Spleen (tissue), 11 donors: ENCODE measurements at regions not wholly inside any gene's neighbourhood (a gene's known extent, or its start where the extent isn't known, plus 50 kb on each side); places are given as distances from the start of the nearest gene placed in this dataset.

ENCODE experiments used
- DNase-seq: peaks from one replicate; pipeline ENCODE4 v3.0.0-alpha.2; 2020
- H3K27ac ChIP-seq, 8 donors: fragments of 200-600 bp; sonication (generic) in 7 of 8; 1 replicate in 4 of 8; 2 replicates in 4 of 8; pipeline versions ENCODE4 v1.5.0 to v1.8.0; 2016 to 2021; ENCODE audit warnings: inconsistent platforms in 4 of 8, mild to moderate bottlenecking in 4 of 8, moderate library complexity in 1 of 8
- H3K27me3 ChIP-seq, 7 donors: fragments of 200-600 bp; sonication (generic) in 6 of 7; replicated peaks in 1 of 7; 1 replicate in 4 of 7; 2 replicates in 3 of 7; pipeline versions ENCODE4 v1.5.0 to v1.8.0; 2016 to 2021; ENCODE audit warnings: inconsistent platforms in 3 of 7, mild to moderate bottlenecking in 1 of 7
- H3K36me3 ChIP-seq, 6 donors: fragments of 200-600 bp; sonication (generic) in 5 of 6; 1 replicate in 4 of 6; 2 replicates in 2 of 6; pipeline versions ENCODE4 v1.5.0 to v1.8.0; 2016 to 2021; ENCODE audit warnings: inconsistent platforms in 2 of 6
- H3K4me1 ChIP-seq, 6 donors: fragments of 200-600 bp; sonication (generic) in 5 of 6; 1 replicate in 3 of 6; 2 replicates in 3 of 6; pipeline versions ENCODE4 v1.5.0 to v1.8.0; 2016 to 2021; ENCODE audit warnings: inconsistent platforms in 3 of 6
- H3K4me3 ChIP-seq, 8 donors: fragments of 200-600 bp; sonication (generic) in 7 of 8; 1 replicate in 4 of 8; 2 replicates in 4 of 8; pipeline versions ENCODE4 v1.5.0 to v1.8.0; 2016 to 2021; ENCODE audit warnings: inconsistent platforms in 4 of 8, mild to moderate bottlenecking in 4 of 8, moderate library complexity in 2 of 8
- H3K9me3 ChIP-seq, 8 donors: fragments of 200-600 bp; sonication (generic) in 7 of 8; 1 replicate in 4 of 8; 2 replicates in 4 of 8; pipeline versions ENCODE4 v1.5.0 to v1.8.0; 2016 to 2021; ENCODE audit warnings: inconsistent platforms in 4 of 8
- CTCF ChIP-seq, 11 experiments: fragments of 200-600 bp in 7 of 11; fragments of 450-650 bp in 4 of 11; sonication (generic) in 4 of 11; IDR thresholded peaks in 8 of 11; conservative IDR thresholded peaks in 3 of 11; 1 replicate in 7 of 11; 2 replicates in 4 of 11; pipeline versions ENCODE4 v1.4.0 to v1.8.0; 2016 to 2021; ENCODE audit warnings: antibody characterized with exemption in 11 of 11, inconsistent platforms in 4 of 11, mild to moderate bottlenecking in 1 of 11
- POLR2A ChIP-seq, 3 donors: fragments of 450-650 bp; IDR thresholded peaks; one replicate each; pipeline ENCODE4 v1.5.1; 2017; ENCODE audit warnings: antibody characterized with exemption in 3 of 3, mild to moderate bottlenecking in 1 of 3
- POLR2AphosphoS5 ChIP-seq, 3 donors: sonication (generic); formaldehyde crosslinking; IDR thresholded peaks; one replicate each; pipeline ENCODE4 v1.5.1; 2017; ENCODE audit warnings: antibody characterized with exemption in 3 of 3
- WGBS, 5 donors: extraction: QIAGEN DNeasy Blood & Tissue Kit in 3 of 5; methylation state at CpG; one replicate each; pipeline versions ENCODE4 v1.1.5 to v1.1.7; 2013 to 2018; 5-methylcytosine and 5-hydroxymethylcytosine counted together
- intact Hi-C: fragments of 100-400 bp; cut with DNase I; formaldehyde crosslinking; loops from one replicate; pipeline ENCODE4 v1.15.0; 2023; ENCODE audit warnings: low total_unique reads
- donor health status: healthy with polysubstance abuse.
- donor health status: DM: no; HTN: no; CAD: no; lungs with moderate emphysema.
- donor health status: DM: no; HTN: no; CAD: no.
- donor health status: Bipolar disorder and iron deficiency.
- donor health status: healthy.
- donor health status: DM: no; HTN: no; CAD: no.
- donor health status: DM: yes; HTN: yes; CAD: no.

- intact Hi-C loops = no loop called here
- H3K9me3 ChIP-seq = no peaks in the 10 kb centered on the region
- no peak for TF ChIP-seq POLR2A (IDR thresholded peaks at IDR 0.05)
- TF ChIP-seq CTCF (IDR thresholded peaks at IDR 0.05 in 8 of 11, conservative IDR thresholded peaks at IDR 0.05 in 3 of 11) = no peak
- peak overlapping the region in 1 of 8 donors; percentile 26 for H3K27ac ChIP-seq
- no peak overlapping the region for H3K4me3 ChIP-seq
- H3K4me1 ChIP-seq = peaks cover 2 to 63% (median 20%) of the 10 kb centered on the region in 6 donors
- WGBS, 5 donors = 87 to 92% (median 90%) methylated on average over 7 of the region's 7 CpGs
- no peaks in the 10 kb centered on the region for H3K27me3 ChIP-seq
- DNase-seq = no peak
- peaks cover 0 to 18% (median 8%) of the 10 kb centered on the region in 6 donors for H3K36me3 ChIP-seq
Measured at GRCh38 chr6:150729188-150729748, 129.6 kb downstream of the PLEKHG1 start.

- 82 to 91% (median 85%) methylated on average over 7 of the region's 7 CpGs for WGBS, 5 donors
Measured at GRCh38 chr6:150730801-150731457, 131.2 kb downstream of the PLEKHG1 start.

GRCh38 chr6:150732765-150733539 lies 132.6 kb upstream of the MTHFD1L start:
- Histone ChIP-seq H3K27me3 (no peaks in the 10 kb centered on the region), H3K9me3 (no peaks in the 10 kb centered on the region), H3K4me3 (no peak overlapping the region), H3K36me3 (peaks cover 0 to 54% (median 16%) of the 10 kb centered on the region in 6 donors), H3K27ac (peak overlapping the region in 1 of 8 donors; percentile 8), H3K4me1 (peaks cover 0 to 55% (median 20%) of the 10 kb centered on the region in 6 donors)
- TF ChIP-seq POLR2AphosphoS5 (IDR thresholded peaks at IDR 0.05) = no peak
- no peak for TF ChIP-seq POLR2A (IDR thresholded peaks at IDR 0.05)
- TF ChIP-seq CTCF (IDR thresholded peaks at IDR 0.05 in 8 of 11, conservative IDR thresholded peaks at IDR 0.05 in 3 of 11) = no peak
- whole genome bisulfite sequencing, 5 donors = 76 to 81% (median 77%) methylated on average over 12 of the region's 12 CpGs
- no peak for DNase-seq
- intact Hi-C loops = no loop called here

More at GRCh38 chr6:150730801-150731457, 131.2 kb downstream of the PLEKHG1 start:
- H3K9me3 ChIP-seq = no peaks in the 10 kb centered on the region
- H3K27me3 ChIP-seq = no peaks in the 10 kb centered on the region
- H3K4me1 ChIP-seq = peaks cover 0 to 60% (median 20%) of the 10 kb centered on the region in 6 donors
- intact Hi-C loops = no loop called here
- H3K4me3 ChIP-seq = no peak overlapping the region
- no peak for DNase-seq
- H3K27ac ChIP-seq = no peak overlapping the region
- H3K36me3 ChIP-seq = peaks cover 0 to 34% (median 14%) of the 10 kb centered on the region in 6 donors
- TF ChIP-seq POLR2AphosphoS5 (IDR thresholded peaks at IDR 0.05) (peak in 1 of 3 donors; percentile 11), POLR2A (IDR thresholded peaks at IDR 0.05) (no peak), CTCF (IDR thresholded peaks at IDR 0.05 in 8 of 11, conservative IDR thresholded peaks at IDR 0.05 in 3 of 11) (no peak)

- Histone ChIP-seq H3K4me3 (no peak overlapping the region), H3K4me1 (peaks cover 0 to 55% (median 20%) of the 10 kb centered on the region in 6 donors), H3K27ac (no peak overlapping the region), H3K36me3 (peaks cover 0 to 58% (median 16%) of the 10 kb centered on the region in 6 donors), H3K27me3 (no peaks in the 10 kb centered on the region), H3K9me3 (no peaks in the 10 kb centered on the region)
- 92 to 95% (median 94%) methylated on average over 21 of the region's 21 CpGs for WGBS, 5 donors
- intact Hi-C loops = no loop called here
- no peak for DNase-seq
- TF ChIP-seq POLR2AphosphoS5 (IDR thresholded peaks at IDR 0.05) = peak in 2 of 3 donors; percentile 31 to 52
- no peak for TF ChIP-seq CTCF (IDR thresholded peaks at IDR 0.05 in 8 of 11, conservative IDR thresholded peaks at IDR 0.05 in 3 of 11)
- TF ChIP-seq POLR2A (IDR thresholded peaks at IDR 0.05) = no peak
Measured at GRCh38 chr6:150733726-150734125, 131.8 kb upstream of the MTHFD1L start.
